ENCODE measurements at regions not wholly inside any gene's neighbourhood (a gene's known extent, or its start where the extent isn't known, plus 50 kb on each side); places are given as distances from the start of the nearest gene placed in this dataset.

GRCh38 chr20:40309731-40310130 is 379.3 kb downstream of the MAFB start:
- no peak for TF ChIP-seq CTCF (IDR thresholded peaks at IDR 0.05; ENCODE audit: control insufficient read depth, insufficient read depth, low read depth, low read length, missing control alignments)
- no peak overlapping the region for H3K4me3 ChIP-seq (ENCODE audit: control insufficient read depth, low read depth, low read length)
- no peak for DNase-seq (ENCODE audit: low read depth)

GRCh38 chr20:40307997-40308396 is 381.0 kb downstream of the MAFB start:
- no peak for TF ChIP-seq CTCF (IDR thresholded peaks at IDR 0.05; ENCODE audit: control insufficient read depth, insufficient read depth, low read depth, low read length, missing control alignments)
- DNase-seq (ENCODE audit: low read depth) = no peak
- H3K4me3 ChIP-seq (ENCODE audit: control insufficient read depth, low read depth, low read length) = no peak overlapping the region

- no peak overlapping the region for H3K4me3 ChIP-seq (ENCODE audit: control insufficient read depth, low read depth, low read length)
- TF ChIP-seq CTCF (IDR thresholded peaks at IDR 0.05; ENCODE audit: control insufficient read depth, insufficient read depth, low read depth, low read length, missing control alignments) = no peak
- DNase-seq (ENCODE audit: low read depth) = no peak
Observed at GRCh38 chr20:40307268-40307667, 381.8 kb downstream of the MAFB start.

GRCh38 chr20:40305303-40305702 is 383.7 kb downstream of the MAFB start:
- H3K4me3 ChIP-seq (ENCODE audit: control insufficient read depth, low read depth, low read length) = no peak overlapping the region
- TF ChIP-seq CTCF (IDR thresholded peaks at IDR 0.05; ENCODE audit: control insufficient read depth, insufficient read depth, low read depth, low read length, missing control alignments) = no peak
- no peak for DNase-seq (ENCODE audit: low read depth)

GRCh38 chr20:40304119-40304613 is 384.9 kb downstream of the MAFB start:
- H3K4me3 ChIP-seq (ENCODE audit: control insufficient read depth, low read depth, low read length) = no peak overlapping the region
- no peak for DNase-seq (ENCODE audit: low read depth)
- TF ChIP-seq CTCF (IDR thresholded peaks at IDR 0.05; ENCODE audit: control insufficient read depth, insufficient read depth, low read depth, low read length, missing control alignments) = no peak

GRCh38 chr20:40294747-40295146 is 394.3 kb downstream of the MAFB start:
- DNase-seq (ENCODE audit: low read depth) = no peak
- H3K4me3 ChIP-seq (ENCODE audit: control insufficient read depth, low read depth, low read length) = no peak overlapping the region
- no peak for TF ChIP-seq CTCF (IDR thresholded peaks at IDR 0.05; ENCODE audit: control insufficient read depth, insufficient read depth, low read depth, low read length, missing control alignments)

GRCh38 chr20:40294175-40294574 is 394.9 kb downstream of the MAFB start:
- no peak for DNase-seq (ENCODE audit: low read depth)
- no peak overlapping the region for H3K4me3 ChIP-seq (ENCODE audit: control insufficient read depth, low read depth, low read length)
- TF ChIP-seq CTCF (IDR thresholded peaks at IDR 0.05; ENCODE audit: control insufficient read depth, insufficient read depth, low read depth, low read length, missing control alignments) = no peak
